ENCODE measurements at regions not wholly inside any gene's neighbourhood (a gene's known extent, or its start where the extent isn't known, plus 50 kb on each side); places are given as distances from the start of the nearest gene placed in this dataset.
"Not testable (repeated sequence)": the region's sequence is repeated elsewhere in the genome, so short reads cannot be mapped to it uniquely, and the experiment has no call there.

DNA sequence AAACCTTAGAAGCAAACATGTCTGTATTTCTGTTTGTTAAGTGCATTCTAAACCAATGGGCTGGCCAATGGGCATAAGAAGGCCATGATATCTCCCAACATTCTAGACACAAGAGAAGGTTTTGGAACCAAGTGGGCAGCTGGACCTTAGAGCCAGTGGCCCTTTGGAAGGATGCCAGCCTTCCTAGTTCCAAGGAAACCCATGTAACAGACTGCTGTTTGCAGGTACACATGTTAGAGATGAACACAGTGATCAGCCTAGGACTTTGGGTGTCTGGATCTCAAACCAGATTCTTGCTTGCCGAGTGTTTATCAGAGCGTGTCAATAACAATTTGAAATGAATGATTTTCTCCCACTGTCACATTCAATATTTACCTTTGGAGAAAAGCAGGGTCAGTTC is 97.5 kb upstream of the COPS8 start:
- intact Hi-C loops (cut with DNase I), result no loop called here
- no peak for ATAC-seq
- no peak for DNase-seq (ENCODE audit: missing footprints)

DNA sequence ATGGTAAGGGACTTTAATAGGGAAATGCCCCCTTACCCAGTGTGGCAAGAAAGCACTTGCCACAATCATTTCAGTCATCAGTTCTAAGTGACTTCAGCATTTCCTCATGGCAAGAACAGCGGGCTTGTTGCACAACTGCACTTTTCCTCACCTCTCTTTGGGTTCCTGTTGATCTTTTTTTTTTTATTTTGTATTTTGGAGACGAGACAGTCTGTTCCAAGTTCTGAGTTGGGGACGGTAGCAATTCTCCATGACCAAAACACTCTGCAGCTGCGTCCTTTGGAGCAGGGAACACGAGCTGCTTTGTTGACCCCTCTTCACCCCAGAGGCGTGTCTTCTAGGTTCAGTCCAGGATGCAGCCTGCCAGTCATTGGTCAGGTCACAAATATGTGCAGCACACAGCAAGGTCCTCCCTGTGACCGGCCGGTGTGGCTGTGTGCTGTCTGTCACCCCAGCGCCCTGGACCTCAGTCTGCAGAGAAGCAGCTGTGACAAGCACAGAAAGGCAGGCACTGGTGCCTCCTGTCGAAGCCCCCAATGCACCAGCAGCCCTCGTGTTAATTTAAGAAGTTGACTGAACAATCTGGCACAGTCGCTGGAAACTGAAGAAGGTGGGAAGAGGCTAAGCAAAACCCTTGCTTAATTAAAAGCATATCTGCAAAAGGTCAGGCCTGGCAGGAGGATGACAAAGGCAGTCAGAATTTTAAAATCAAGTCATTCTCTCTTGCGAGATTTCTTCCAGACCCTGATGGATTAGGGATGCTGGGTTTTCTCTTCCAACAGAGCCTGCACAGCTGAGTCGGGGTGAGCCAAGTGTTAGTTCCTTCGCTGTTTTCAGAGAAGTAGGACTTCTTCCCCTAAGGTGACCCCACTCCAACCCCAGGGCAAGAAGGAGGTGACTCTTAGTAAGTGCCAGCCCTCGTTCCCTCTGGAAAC is 96.7 kb upstream of the COPS8 start:
- DNase-seq (ENCODE audit: missing footprints), result peak; percentile 84
- intact Hi-C loops (cut with DNase I), result no loop called here
- ATAC-seq, result peak; percentile 90

DNA sequence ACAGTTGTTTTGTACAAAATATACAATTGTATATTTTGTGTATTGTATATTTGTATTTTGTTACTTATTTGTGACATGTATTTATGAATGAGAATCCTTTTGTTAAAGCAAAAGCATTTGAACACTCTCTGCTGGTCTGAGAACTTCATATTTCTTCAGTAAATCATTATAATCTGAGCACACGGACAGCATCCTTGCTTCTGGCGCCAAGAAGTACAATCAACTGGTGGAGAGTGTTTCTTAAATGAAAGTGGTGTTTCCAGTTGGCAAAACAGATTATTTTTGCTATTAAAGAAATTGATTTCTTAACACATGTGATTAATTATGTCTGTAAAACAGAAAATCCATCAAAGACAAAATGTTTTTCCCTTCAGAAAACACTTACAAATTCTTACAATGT is 95.1 kb upstream of the COPS8 start:
- intact Hi-C loops (cut with DNase I), result no loop called here
- no peak for DNase-seq (ENCODE audit: missing footprints)

DNA sequence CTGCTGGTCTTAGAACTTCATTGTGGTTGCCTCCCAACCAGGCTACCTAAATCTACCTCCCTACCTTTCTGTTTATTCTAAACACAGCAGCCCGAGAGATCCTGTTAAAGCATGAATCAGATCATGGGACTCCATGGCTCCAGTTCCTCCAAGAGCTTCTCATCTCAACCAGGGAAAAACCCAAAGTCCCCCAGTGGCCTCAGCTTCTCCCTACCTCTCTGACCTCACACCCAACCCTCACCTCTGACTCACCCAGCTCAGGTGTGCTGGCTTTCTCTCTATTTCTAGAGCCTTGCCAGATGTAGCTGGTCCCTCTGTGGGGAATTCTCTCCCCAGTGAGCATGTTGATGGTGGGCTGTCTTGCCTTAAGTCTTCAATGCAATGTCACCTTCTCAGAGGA is 93.8 kb upstream of the COPS8 start:
- intact Hi-C loops (cut with DNase I), result no loop called here
- ATAC-seq (no peak), DNase-seq (ENCODE audit: missing footprints) (no peak)

More for the DNA sequence above, 95.1 kb upstream of the COPS8 start:
- no peak for ATAC-seq

DNA sequence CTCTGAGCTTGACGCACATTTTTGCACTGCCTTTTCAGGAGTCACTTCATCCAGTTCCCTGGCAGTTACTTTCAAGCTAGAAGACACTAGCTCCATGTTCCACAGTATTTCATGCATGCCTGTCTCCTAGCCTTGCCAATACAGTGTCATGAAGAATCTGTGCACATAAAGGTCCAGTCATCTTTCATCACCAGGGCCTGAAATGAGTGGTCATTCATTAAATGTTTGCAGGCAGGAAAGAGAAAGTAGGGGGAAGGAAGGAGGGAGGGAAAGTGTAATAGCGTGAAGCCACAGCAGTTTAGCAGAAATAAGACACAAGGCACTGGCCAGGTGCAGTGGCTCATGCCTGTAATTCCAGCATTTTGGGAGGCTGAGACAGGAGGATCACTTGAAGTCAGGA is 92.4 kb upstream of the COPS8 start:
- DNase-seq (ENCODE audit: missing footprints) (no peak), ATAC-seq (no peak)
- intact Hi-C loops (cut with DNase I), result no loop called here

DNA sequence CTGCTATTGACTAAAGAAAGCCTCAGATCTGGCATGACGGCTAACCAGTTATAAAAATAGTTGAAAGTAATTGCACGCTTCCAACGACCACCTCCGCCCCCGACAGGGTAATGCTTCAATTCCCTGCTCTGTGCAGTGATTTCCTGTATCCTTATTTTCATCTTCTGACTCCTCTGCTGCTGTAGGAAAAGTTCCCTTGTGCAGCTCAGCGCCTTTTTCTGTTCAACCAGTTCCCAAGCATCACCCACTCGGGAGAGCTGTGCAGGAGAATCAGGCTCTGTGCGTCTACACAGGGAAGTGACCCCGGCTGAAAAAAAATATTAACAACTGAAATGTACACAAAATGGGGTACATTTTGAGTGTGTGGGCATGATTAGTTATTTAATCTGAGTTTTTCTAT is 91.3 kb upstream of the COPS8 start:
- ATAC-seq (no peak), DNase-seq (ENCODE audit: missing footprints) (no peak)
- intact Hi-C loops (cut with DNase I), result no loop called here

DNA sequence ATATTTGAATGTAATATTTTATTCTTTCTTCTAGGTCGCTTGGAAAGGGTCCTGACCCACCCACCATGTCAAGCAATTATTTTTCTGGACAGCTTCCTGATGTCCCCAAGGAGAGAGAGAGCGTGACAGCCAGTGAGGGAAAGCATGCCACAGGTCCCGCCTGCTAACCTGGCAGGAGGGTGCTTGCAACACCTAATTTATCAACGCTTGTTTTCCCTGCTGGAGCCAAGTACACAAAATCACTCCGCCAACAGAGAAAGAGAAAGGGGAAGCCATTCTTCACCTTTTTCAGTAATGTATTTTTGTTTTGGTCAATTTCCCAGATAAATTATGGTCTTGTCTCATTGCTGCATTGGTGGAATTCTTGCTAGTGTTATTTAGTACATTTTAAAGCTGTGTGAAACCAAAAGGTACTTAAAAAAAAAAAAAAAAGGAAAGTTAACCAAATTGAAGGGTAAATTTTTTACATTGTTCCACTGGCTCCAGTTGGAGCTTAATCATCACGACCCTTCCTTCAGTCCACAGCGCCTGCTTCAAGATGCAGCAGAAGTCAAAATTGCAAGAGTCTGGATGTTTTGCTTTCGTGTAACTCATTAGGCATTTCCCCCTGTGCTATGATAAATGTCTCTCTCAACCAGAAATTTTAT is 88.5 kb upstream of the COPS8 start:
- ATAC-seq, result no peak
- no peak for DNase-seq (ENCODE audit: missing footprints)
- intact Hi-C loops (cut with DNase I), result no loop called here

DNA sequence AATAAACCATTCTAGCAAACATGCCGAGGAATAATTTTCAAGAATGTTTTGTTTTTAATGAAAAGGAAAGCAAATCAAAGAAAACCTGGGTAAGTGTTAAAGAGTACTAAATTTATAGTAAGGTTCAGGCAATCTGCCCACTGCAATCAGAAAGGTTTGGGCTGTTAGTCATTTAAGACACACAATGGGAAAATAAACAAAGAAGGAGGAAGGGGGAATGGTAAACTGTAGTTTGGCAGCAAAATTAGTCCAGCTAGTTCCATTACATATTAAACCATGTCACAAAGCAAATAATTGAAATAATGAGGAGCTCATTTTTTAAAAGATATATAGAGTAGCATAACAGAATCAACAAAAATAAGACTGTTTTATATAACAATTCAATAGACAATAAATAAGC is 87.5 kb upstream of the COPS8 start:
- intact Hi-C loops (cut with DNase I), result no loop called here
- ATAC-seq, result no peak
- DNase-seq (ENCODE audit: missing footprints), result no peak

DNA sequence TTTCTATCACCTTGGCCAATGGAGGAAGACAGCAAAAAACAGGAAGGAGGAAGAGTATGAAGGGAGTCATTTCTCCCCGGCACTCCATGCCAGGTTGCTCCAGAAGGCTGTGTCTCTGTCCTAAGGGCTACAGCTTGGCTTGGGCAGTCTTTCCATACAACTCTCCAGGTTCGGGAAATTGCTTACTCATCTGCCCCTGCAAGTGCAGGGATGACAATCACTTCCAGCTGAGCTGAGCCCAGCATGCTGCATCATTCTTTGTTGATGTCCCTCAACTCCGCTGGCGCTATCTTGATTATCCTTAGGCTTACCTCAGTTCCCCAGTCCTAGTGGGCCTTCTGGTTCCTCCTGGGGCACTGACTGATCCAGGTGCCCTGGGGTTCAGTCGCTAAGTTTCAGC is 86.9 kb upstream of the COPS8 start:
- ATAC-seq, result no peak
- intact Hi-C loops (cut with DNase I), result no loop called here
- no peak for DNase-seq (ENCODE audit: missing footprints)

DNA sequence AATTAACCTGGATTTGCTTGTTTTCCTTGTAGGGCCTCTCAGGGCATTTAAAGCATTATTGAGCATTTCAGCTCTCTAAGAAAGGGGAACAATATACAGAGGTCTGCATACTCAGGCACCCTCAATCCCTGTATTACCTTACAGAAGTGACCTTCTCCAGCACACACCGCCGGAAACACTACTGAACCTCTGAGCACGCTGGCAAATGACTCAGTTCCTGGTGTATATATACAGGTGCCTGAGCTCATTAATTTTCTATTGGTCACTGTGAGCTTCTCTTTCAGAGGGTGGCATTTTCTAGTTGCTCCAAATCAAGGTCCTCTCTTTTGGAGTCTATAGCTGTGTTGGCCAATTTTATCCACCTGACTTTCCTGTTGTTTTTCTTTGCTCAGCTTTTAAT is 85.2 kb upstream of the COPS8 start:
- DNase-seq (ENCODE audit: missing footprints) (no peak), ATAC-seq (no peak)
- intact Hi-C loops (cut with DNase I), result no loop called here

DNA sequence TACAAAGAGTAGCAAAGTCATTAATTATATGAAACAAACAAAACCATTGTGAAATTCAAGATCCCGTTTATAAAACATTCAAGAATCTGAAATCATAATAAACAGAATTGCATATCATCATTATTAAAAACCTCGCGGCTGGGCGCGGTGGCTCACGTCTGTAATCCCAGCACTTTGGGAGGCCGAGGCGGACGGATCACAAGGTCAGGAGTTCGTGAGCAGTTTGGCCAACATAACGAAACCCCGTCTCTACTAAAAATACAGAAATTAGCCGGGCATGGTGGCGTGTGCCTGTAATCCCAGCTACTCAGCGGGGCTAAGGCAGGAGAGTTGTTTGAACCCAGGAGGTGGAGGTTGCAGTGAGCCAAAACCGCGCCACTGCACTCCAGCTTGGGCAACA is 80.3 kb upstream of the COPS8 start:
- DNase-seq (ENCODE audit: missing footprints); intact Hi-C loops (cut with DNase I); ATAC-seq: not testable (repeated sequence)

DNA sequence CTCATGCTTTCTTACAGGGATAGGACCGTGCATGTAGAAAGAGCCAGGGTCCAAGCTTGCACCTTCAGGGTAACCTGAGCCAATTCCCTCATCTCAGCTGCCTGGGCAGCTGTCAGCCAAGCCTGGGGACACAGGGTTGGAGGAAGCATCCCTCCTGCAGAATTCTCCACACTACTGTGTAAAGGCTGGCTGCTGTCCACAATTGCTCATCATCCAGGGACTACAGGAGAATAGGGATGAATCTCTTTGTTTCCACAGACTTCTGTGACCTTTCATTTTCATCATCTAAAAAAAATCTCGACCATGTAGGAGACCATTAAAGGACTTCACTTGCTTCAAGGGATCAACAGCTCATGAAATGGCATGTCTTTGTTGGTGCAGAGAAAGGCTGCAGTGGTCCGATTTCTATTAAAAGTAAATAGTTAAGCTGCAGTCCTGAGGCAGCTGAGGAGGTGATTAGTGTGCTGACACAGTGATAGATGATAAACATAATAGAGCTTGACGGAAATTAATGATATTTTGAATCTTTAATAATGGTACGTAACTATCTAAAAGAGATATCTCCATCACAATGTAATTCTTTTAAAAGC is 74.4 kb upstream of the COPS8 start:
- intact Hi-C loops (cut with DNase I), result no loop called here
- DNase-seq (ENCODE audit: missing footprints) (no peak), ATAC-seq (no peak)

DNA sequence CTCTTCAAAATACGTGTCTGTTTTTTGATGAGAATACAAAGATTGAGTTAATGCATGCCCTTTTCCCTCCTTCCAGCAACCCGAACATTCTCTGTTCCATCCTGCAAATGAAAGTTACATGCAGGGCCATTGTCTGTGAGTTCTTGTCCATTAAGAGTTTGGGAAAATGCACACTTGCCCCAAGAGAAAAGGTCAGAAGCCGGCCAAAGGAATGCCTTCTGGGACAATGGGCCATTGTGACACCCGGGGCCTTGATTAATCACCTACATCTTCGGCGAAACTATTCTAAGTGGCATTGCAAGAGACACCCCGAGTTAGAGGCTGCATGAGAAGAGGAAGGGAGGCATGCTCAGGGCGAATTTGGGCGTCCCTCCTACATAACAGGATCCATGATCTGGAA is 73.7 kb upstream of the COPS8 start:
- DNase-seq (ENCODE audit: missing footprints), result peak; percentile 35
- intact Hi-C loops (cut with DNase I), result no loop called here
- no peak for ATAC-seq

DNA sequence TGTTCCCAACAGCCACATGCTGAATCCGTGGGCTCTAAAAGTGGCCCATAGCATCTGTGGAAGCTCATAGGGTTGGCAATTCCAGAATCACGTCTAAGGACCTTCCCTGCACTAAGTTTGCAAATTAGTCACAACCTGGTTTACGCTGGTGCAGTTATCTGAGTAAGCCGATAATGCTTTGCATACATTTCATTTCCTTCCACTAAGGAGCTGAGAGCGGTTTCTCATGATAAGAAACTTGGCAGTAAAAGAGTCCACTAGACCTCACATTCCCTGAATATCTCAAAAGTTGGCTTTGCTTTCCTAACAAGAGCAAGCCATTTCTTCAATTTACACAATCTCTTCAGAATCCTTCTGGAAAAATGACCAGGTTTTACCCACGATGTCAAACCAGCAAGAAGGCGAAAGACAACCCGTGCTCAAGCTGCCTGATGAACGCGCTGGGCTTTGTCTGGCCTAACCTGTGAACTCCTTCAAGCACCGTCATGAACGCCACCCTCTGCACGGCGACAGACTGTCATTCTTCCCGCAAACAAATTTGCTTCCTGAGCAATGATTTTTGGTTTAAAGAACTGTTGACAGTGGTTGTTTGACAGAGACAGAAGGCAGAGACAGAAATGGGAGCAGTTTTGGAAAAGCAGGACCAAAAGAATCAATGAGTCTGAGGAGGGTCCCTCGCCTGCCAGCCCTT is 73.0 kb upstream of the COPS8 start:
- no peak for ATAC-seq
- DNase-seq (ENCODE audit: missing footprints), result no peak
- intact Hi-C loops (cut with DNase I), result no loop called here

DNA sequence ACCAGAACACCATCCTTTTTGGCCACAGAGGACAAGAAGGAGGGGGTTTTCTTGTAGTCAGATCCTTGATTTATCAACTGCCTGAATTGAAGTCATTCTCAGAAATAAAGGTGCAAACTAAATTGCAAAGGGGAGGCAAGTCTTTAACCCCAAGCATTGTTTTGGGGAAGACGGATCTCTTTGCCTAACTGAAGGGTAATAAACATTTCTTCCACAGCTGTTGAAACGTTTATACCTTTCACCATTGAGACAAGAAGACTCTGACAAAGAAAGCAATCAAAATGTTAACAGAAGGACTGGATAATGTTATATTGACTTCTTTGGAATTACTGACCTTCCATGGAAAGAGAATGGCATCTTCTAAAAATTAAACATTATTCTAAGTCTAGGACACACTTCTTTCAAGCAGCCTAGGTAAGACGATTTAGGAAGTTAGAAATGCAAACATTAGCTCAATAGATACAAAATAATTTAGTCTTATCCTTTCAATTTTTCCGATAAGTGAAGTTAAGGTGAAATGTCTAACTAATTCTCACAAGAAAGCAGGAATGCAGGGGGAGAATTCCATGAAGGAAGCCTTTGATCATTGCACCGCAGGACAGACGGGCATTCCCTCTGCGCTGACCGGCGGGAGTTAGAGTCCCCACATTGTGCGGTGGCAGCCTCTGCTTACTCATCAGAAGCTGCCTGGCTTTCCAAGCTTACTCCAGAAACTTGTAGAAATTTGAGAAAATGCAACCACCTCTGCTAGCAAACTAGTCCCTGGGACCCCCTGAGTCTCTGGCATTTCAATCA is 69.4 kb upstream of the COPS8 start:
- intact Hi-C loops (cut with DNase I), result no loop called here
- DNase-seq (ENCODE audit: missing footprints), result no peak
- ATAC-seq, result no peak

DNA sequence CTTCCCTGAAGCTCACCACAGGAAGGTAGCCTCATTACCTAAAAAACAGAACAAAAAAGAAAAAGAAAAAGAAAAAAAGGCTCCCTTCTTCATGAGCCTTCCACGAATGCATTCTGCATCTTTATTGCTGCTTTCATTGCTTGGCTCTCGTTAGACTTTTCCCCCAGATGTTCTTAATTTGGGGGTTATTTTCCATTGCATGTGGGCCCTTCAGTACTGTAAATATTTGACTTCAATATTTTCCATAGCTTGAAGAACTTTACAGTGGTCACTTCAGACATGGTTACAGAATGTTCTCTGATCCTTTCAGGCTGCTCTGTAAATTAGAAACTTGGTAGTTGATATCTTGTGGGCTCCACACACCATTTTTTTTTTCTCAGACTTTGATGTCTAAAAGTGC is 65.6 kb upstream of the COPS8 start:
- intact Hi-C loops (cut with DNase I), result no loop called here
- ATAC-seq, result no peak
- no peak for DNase-seq (ENCODE audit: missing footprints)

DNA sequence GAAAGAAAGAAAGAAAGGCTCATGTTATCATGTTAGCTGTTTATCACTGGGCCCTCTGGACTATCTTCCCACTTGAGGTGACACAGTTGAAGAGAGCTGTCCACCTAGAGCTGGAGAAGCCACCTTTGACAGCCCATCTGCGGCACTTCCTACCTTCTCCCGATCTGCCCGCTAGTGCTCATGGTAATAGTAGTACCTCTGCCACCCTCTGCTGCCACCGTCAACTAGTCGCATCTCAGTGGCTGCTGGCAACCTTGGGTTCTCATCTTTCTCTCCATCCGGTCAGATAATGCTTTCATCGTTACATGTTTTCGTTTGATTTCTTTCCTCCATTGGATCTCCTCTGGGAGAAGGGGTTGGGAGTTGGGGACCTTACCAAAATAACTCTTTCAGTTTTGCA is 63.2 kb upstream of the COPS8 start:
- DNase-seq (ENCODE audit: missing footprints) (no peak), ATAC-seq (no peak)
- intact Hi-C loops (cut with DNase I), result no loop called here

DNA sequence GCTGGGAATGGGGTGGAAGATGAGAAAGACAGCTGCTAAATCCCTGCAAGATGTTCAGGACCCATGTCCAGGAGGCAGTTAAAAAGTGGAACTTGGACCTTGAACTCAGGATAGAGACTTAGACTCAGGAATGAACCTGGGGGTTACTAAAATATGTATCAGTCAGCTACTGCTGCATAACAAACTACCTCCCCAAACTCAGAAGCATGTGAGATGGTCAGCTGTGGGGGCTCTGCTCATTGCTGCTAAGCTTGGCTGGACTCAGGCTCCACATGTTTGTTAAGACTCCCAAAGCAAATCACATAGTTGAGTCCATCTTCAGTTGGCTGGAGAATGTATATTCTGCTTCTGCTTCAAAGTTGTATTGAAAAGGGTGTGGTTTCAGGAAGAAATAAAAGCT is 61.4 kb upstream of the COPS8 start:
- intact Hi-C loops (cut with DNase I), result no loop called here
- no peak for ATAC-seq

More for the DNA sequence above, 61.4 kb upstream of the COPS8 start:
- no peak for DNase-seq (ENCODE audit: missing footprints)

Data from Right ventricle myocardium inferior (tissue), 1 donor.